GM12878 (cell line): ENCODE measurements at regions not wholly inside any gene's neighbourhood (a gene's known extent, or its start where the extent isn't known, plus 50 kb on each side); places are given as distances from the start of the nearest gene placed in this dataset.

ENCODE experiments used
- ATAC-seq: fragments of 200-7000 bp; cut with Tn5 transposase; 3 replicates; pipeline ENCODE4 v1.9.1; 2020; ENCODE audit warnings: mild to moderate bottlenecking, moderate library complexity
- BruUV-seq: library from RNA; stranded (reverse); fragments of 400-500 nt; replicated peaks from 2 replicates; lab custom pipeline; 2021; lab: Mats Ljungman, UMichigan
- CTCF ChIA-PET: fragments of 300-600 bp; sonication (Branson Sonifier 250); formaldehyde crosslinking; extraction: SDS; loops from one replicate; lab custom pipeline; 2021; ENCODE audit warnings: inconsistent platforms; lab: Yijun Ruan, JAX
- POLR2A ChIA-PET: fragments of 350-600 bp; formaldehyde crosslinking; extraction: SDS; loops from one replicate; lab custom pipeline; 2021; ENCODE audit warnings: inconsistent platforms; lab: Charles Lee
- RAD21 ChIA-PET: fragments of 300-600 bp; sonication (Branson Sonifier 250); formaldehyde crosslinking; loops from one replicate; lab custom pipeline; 2023; ENCODE audit warnings: antibody characterized with exemption; ENCODE audit not compliant: unreplicated experiment; lab: Charles Lee
- SMC1A ChIA-PET: fragments of 300-600 bp; sonication (Branson Sonifier 250); formaldehyde crosslinking; loops from one replicate; lab custom pipeline; 2023; ENCODE audit not compliant: unreplicated experiment, uncharacterized antibody; lab: Charles Lee
- DNase-seq: peaks from one replicate; pipeline ENCODE4 v3.0.0-alpha.2; 2011; ENCODE audit warnings: low read depth, low spot score
- FAIRE-seq: peaks from 3 replicates; lab custom pipeline; 2011; peaks lifted over from hg19 to GRCh38; lab: Jason Lieb, UNC
- H2AFZ ChIP-seq: 2 replicates; pipeline ENCODE4 v1.6.0; 2011; ENCODE audit warnings: low read depth, low read length, control low read depth; ENCODE audit not compliant: control insufficient read depth
- H3K27ac ChIP-seq: 2 replicates; pipeline ENCODE4 v1.5.1; 2011; ENCODE audit warnings: control low read depth; ENCODE audit not compliant: control insufficient read depth, insufficient read depth
- H3K27me3 ChIP-seq, 2 experiments: replicated peaks in 1 of 2; 2 replicates each; pipeline versions ENCODE4 v1.6.0 to v1.6.1; 2011; ENCODE audit warnings: low read length in 1 of 2; ENCODE audit not compliant: control insufficient read depth in 2 of 2, insufficient read depth in 2 of 2
- H3K36me3 ChIP-seq, 2 experiments: 2 replicates each; pipeline ENCODE4 v1.5.1; 2011; ENCODE audit warnings: low read length in 1 of 2; ENCODE audit not compliant: control insufficient read depth in 2 of 2, insufficient read depth in 2 of 2
- H3K4me1 ChIP-seq: 2 replicates; pipeline ENCODE4 v1.6.1; 2011; ENCODE audit warnings: mild to moderate bottlenecking, low read length, moderate library complexity, mixed read lengths; ENCODE audit not compliant: control insufficient read depth, insufficient read depth
- H3K4me2 ChIP-seq: 2 replicates; pipeline ENCODE4 v1.6.0; 2011; ENCODE audit warnings: control low read depth; ENCODE audit not compliant: control insufficient read depth, insufficient read depth
- H3K4me3 ChIP-seq: fragments of 200-600 bp; sonication (generic); 2 replicates; pipeline ENCODE4 v1.5.1; 2016
- H3K79me2 ChIP-seq: 2 replicates; pipeline ENCODE4 v1.6.0; 2011; ENCODE audit warnings: low read length; ENCODE audit not compliant: control insufficient read depth, insufficient read depth
- H3K9ac ChIP-seq: 2 replicates; pipeline ENCODE4 v1.8.0; 2011; ENCODE audit warnings: low read length, control low read depth, mixed read lengths; ENCODE audit not compliant: control insufficient read depth, insufficient read depth
- H3K9me3 ChIP-seq: replicated peaks from 3 replicates; pipeline ENCODE4 v1.5.1; 2011; ENCODE audit warnings: mild to moderate bottlenecking, low read length; ENCODE audit not compliant: control insufficient read depth, insufficient read depth
- H4K20me1 ChIP-seq: 2 replicates; pipeline ENCODE4 v1.6.0; 2011; ENCODE audit not compliant: control insufficient read depth, insufficient read depth
- ATF7 ChIP-seq: fragments of 450-650 bp; IDR thresholded peaks from 2 replicates; pipeline ENCODE4 v1.6.1; 2016; ENCODE audit warnings: low read depth, mild to moderate bottlenecking
- BCLAF1 ChIP-seq: fragments of 450-650 bp; IDR thresholded peaks from 2 replicates; pipeline ENCODE4 v1.6.1; 2017; ENCODE audit warnings: antibody characterized with exemption, mild to moderate bottlenecking, moderate library complexity
- CBX5 ChIP-seq: sonication (generic); IDR thresholded peaks from 2 replicates; pipeline ENCODE4 v1.6.1; 2016; ENCODE audit warnings: low read depth, moderate library complexity, mild to moderate bottlenecking, inconsistent platforms
- JUNB ChIP-seq: IDR thresholded peaks from 2 replicates; pipeline ENCODE4 v1.6.1; 2016; ENCODE audit warnings: antibody characterized with exemption, mild to moderate bottlenecking
- JUND ChIP-seq: IDR thresholded peaks from 2 replicates; pipeline ENCODE4 v1.6.1; 2012; ENCODE audit warnings: low read depth, mild to moderate bottlenecking, low read length, improper control_type of control experiment, moderate library complexity
- MTA3 ChIP-seq: IDR thresholded peaks from 2 replicates; pipeline ENCODE4 v1.6.1; 2012; ENCODE audit warnings: low read length, inconsistent platforms, borderline replicate concordance
- POLR2AphosphoS2 ChIP-seq: IDR thresholded peaks from 2 replicates; pipeline ENCODE4 v1.6.1; 2011; ENCODE audit warnings: low read depth, mild to moderate bottlenecking, low read length, improper control_type of control experiment, moderate library complexity
- POU2F2 ChIP-seq: IDR thresholded peaks from 3 replicates; pipeline ENCODE4 v1.6.1; 2011; ENCODE audit warnings: low read depth, mild to moderate bottlenecking, low read length, borderline replicate concordance
- PRDM15 ChIP-seq: fragments of 450-650 bp; formaldehyde crosslinking; IDR thresholded peaks from 2 replicates; pipeline ENCODE4 v1.4.0; 2020; ENCODE audit warnings: mild to moderate bottlenecking, moderate library complexity
- RAD21 ChIP-seq: IDR thresholded peaks from 2 replicates; pipeline ENCODE4 v1.6.1; 2011; ENCODE audit warnings: mild to moderate bottlenecking, low read depth, low read length, moderate library complexity; ENCODE audit not compliant: insufficient read depth
- RCOR1 ChIP-seq: conservative IDR thresholded peaks from 2 replicates; pipeline ENCODE4 v1.6.1; 2012; ENCODE audit warnings: low read depth, low read length, improper control_type of control experiment
- RUNX3 ChIP-seq: IDR thresholded peaks from 2 replicates; pipeline ENCODE4 v1.6.1; 2012; ENCODE audit warnings: low read length, inconsistent platforms
- SIX5 ChIP-seq: IDR thresholded peaks from 2 replicates; pipeline ENCODE4 v1.6.1; 2011; ENCODE audit warnings: mild to moderate bottlenecking, low read depth, low read length, moderate library complexity; ENCODE audit not compliant: severe bottlenecking
- WRNIP1 ChIP-seq: IDR thresholded peaks from 2 replicates; pipeline ENCODE4 v1.6.1; 2011; ENCODE audit warnings: low read depth, low read length, improper control_type of control experiment, borderline replicate concordance
- YY1 ChIP-seq: IDR thresholded peaks from 2 replicates; pipeline ENCODE4 v1.6.1; 2011; ENCODE audit warnings: low read depth, mild to moderate bottlenecking, low read length
- ZNF217 ChIP-seq: fragments of 450-650 bp; IDR thresholded peaks from 2 replicates; pipeline ENCODE4 v1.6.1; 2017; ENCODE audit warnings: antibody characterized with exemption, mild to moderate bottlenecking
- ZNF24 ChIP-seq: fragments of 450-650 bp; IDR thresholded peaks from 2 replicates; pipeline ENCODE4 v1.6.1; 2017; ENCODE audit warnings: antibody characterized with exemption, mild to moderate bottlenecking
- ZSCAN29 ChIP-seq: fragments of 450-650 bp; IDR thresholded peaks from 2 replicates; pipeline ENCODE4 v1.6.1; 2017; ENCODE audit warnings: mild to moderate bottlenecking, moderate library complexity
- WGBS: methylation state at CpG from one replicate; pipeline ENCODE4 v1.1.6; 2016; ENCODE audit warnings: low lambda C conversion rate; ENCODE audit not compliant: insufficient replicate concordance, insufficient coverage; ENCODE audit errors: missing lambda C conversion rate; 5-methylcytosine and 5-hydroxymethylcytosine counted together
- in situ Hi-C: fragments of 300-500 bp; cut with MboI; formaldehyde crosslinking; loops from 9 replicates; pipeline ENCODE4 v1.14.3; 2018; ENCODE audit warnings: mixed read lengths
- intact Hi-C: fragments of 100-400 bp; cut with micrococcal nuclease; formaldehyde crosslinking; loops from one replicate; pipeline ENCODE4 v1.14.2; 2022; ENCODE audit not compliant: unreplicated experiment

- in situ Hi-C loops, result no loop called here
- Histone ChIP-seq H3K9ac (no peak overlapping the region), H2AFZ (no peak overlapping the region), H3K79me2 (no peaks in the 10 kb centered on the region), H3K27me3 (peaks cover 0 to 1% of the 10 kb centered on the region in 2 experiments; a peak in 1 of 4 replicates), H3K9me3 (no peaks in the 10 kb centered on the region), H3K36me3 (no peaks in the 10 kb centered on the region), H3K27ac (no peak overlapping the region), H4K20me1 (no peaks in the 10 kb centered on the region), H3K4me3 (no peak overlapping the region), H3K4me1 (no peaks in the 10 kb centered on the region), H3K4me2 (no peak overlapping the region)
- SMC1A ChIA-PET, result no interaction called here
- ATAC-seq, result no peak
- CTCF ChIA-PET, result no interaction called here
- 20% methylated on average over 17 of the region's 17 CpGs for WGBS
- intact Hi-C loops, result loop anchor here (5.0 kb wide), 1 partner anchor 233 kb away; no protein-coding TSS in a partner anchor
- DNase-seq, result no peak
- BruUV-seq, result no TSS peak
- POLR2A ChIA-PET, result no interaction called here
- RAD21 ChIA-PET, result interaction anchor here (0.6 kb wide), 1 partner anchor 12 kb away, joined by 3 read pairs; no protein-coding TSS in a partner anchor
- FAIRE-seq, result no peak
- TF ChIP-seq WRNIP1 (no peak), ATF7 (no peak), POLR2AphosphoS2 (no peak), JUNB (no peak), ZNF217 (no peak), ZSCAN29 (no peak), SIX5 (no peak), RCOR1 (no peak), ZNF24 (no peak), JUND (no peak), PRDM15 (no peak), MTA3 (no peak), POU2F2 (no peak), RAD21 (no peak), CBX5 (no peak), BCLAF1 (no peak), RUNX3 (no peak), YY1 (no peak)
These were observed 503.2 kb upstream of the MKI67 start for GRCh38 chr10:128629111-128630096.
